ENCODE measurements at regions not wholly inside any gene's neighbourhood (a gene's known extent, or its start where the extent isn't known, plus 50 kb on each side); places are given as distances from the start of the nearest gene placed in this dataset.
"Not testable (repeated sequence)": the region's sequence is repeated elsewhere in the genome, so short reads cannot be mapped to it uniquely, and the experiment has no call there.

DNA sequence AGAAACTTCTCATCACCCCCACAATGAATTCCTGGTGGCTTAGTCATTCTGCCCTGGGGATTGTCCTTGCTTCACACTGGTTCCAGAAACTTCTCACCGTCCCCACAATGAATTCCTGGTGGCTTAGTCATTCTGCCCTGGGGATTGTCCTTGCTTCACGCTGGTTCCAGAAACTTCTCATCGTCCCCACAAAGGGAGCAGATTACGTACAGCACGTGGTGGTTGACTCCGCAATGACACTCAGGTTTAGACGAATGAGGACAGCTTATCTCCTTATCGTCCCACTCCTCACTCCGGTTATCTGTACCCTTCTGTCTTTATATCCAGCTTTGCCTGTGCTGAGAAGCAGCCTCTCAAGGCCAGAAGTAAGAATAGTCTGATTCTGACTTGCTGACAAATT lies 273.4 kb downstream of the ASMT start:
- H3K36me3 ChIP-seq (ENCODE audit: control insufficient read depth, insufficient read depth, low read length); H3K4me1 ChIP-seq (ENCODE audit: control insufficient read depth, insufficient read depth, low read length, poor library complexity, severe bottlenecking); H3K4me3 ChIP-seq (ENCODE audit: extremely low read depth, insufficient read depth, low read length, poor library complexity, severe bottlenecking): not testable (repeated sequence)
- 93 to 95% methylated on average over 8 to 9 of the region's 9 CpGs for WGBS, 2 experiments (ENCODE audit: insufficient coverage in 2 of 2)
- H3K9me3 ChIP-seq (ENCODE audit: control insufficient read depth, low read length) = peaks cover 49% of the 10 kb centered on the region
- peak overlapping the region; percentile 96 for H3K27ac ChIP-seq (ENCODE audit: low read depth, low read length, severe bottlenecking)

DNA sequence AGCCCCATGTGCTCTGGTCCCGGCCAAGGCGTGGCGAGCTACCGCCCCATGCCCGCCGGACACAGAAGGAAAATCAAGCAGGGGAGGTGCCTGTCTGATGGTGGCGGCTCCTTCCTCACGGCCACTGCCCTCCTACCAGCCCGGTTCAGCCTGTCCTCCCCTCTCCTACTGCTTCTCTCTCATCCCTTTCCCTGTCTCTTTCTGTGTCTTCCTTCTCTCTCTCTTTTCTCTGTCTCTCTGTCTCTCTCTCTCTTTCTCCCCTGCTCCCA lies 279.1 kb downstream of the ASMT start:
- Histone ChIP-seq H3K4me1 (ENCODE audit: control insufficient read depth, insufficient read depth, low read length, poor library complexity, severe bottlenecking) (no peaks in the 10 kb centered on the region), H3K27ac (ENCODE audit: low read depth, low read length, severe bottlenecking) (no peak overlapping the region), H3K4me3 (ENCODE audit: extremely low read depth, insufficient read depth, low read length, poor library complexity, severe bottlenecking) (no peak overlapping the region), H3K36me3 (ENCODE audit: control insufficient read depth, insufficient read depth, low read length) (no peaks in the 10 kb centered on the region), H3K9me3 (ENCODE audit: control insufficient read depth, low read length) (peaks cover 19% of the 10 kb centered on the region)
- WGBS, 2 experiments (ENCODE audit: insufficient coverage in 2 of 2) = 96 to 98% methylated on average over 9 of the region's 9 CpGs

DNA sequence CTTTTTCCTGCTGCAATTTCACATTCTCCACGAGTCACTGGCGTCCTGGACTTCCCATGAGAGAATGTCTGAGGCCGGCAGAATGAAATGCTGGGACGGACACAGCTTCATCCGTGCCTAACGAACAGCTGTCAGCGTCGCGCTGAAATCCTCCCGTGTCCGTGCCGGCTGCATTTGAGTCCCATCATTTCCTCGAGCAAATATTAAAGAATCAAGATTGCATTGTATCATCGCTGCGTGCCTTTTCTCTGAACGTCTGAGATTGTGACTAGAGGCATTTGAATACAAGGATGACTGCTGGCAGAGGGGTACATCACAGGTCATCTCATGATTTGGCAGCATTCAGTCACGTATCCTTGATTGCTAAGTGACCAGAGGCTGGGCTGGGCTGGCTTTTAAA lies 279.9 kb downstream of the ASMT start:
- Histone ChIP-seq H3K4me3 (ENCODE audit: extremely low read depth, insufficient read depth, low read length, poor library complexity, severe bottlenecking) (no peak overlapping the region), H3K4me1 (ENCODE audit: control insufficient read depth, insufficient read depth, low read length, poor library complexity, severe bottlenecking) (no peaks in the 10 kb centered on the region), H3K36me3 (ENCODE audit: control insufficient read depth, insufficient read depth, low read length) (no peaks in the 10 kb centered on the region), H3K27ac (ENCODE audit: low read depth, low read length, severe bottlenecking) (no peak overlapping the region), H3K9me3 (ENCODE audit: control insufficient read depth, low read length) (peaks cover 13% of the 10 kb centered on the region)
- WGBS, 2 experiments (ENCODE audit: insufficient coverage in 2 of 2) = 84 to 86% methylated on average over 17 of the region's 17 CpGs

DNA sequence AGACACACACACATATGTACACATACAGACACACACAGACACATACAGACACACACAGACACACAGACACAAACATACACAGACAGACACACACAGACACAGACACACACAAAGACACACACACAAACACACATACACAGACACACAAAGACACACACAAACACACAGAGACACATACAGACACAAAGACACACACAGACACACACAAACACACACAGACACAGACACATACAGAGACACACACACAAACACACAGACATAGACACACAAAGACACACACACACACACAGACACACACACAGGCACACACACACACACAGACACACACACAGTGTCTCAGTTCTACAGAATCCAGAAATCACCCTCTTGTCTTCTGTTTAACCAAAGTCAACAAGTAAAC lies 280.7 kb downstream of the ASMT start:
- H3K9me3 ChIP-seq (ENCODE audit: control insufficient read depth, low read length) = peaks cover 5% of the 10 kb centered on the region
- no peak overlapping the region for H3K4me3 ChIP-seq (ENCODE audit: extremely low read depth, insufficient read depth, low read length, poor library complexity, severe bottlenecking)
- no peaks in the 10 kb centered on the region for H3K36me3 ChIP-seq (ENCODE audit: control insufficient read depth, insufficient read depth, low read length)
- no peak overlapping the region for H3K27ac ChIP-seq (ENCODE audit: low read depth, low read length, severe bottlenecking)
- peaks cover 3% of the 10 kb centered on the region for H3K4me1 ChIP-seq (ENCODE audit: control insufficient read depth, insufficient read depth, low read length, poor library complexity, severe bottlenecking)

DNA sequence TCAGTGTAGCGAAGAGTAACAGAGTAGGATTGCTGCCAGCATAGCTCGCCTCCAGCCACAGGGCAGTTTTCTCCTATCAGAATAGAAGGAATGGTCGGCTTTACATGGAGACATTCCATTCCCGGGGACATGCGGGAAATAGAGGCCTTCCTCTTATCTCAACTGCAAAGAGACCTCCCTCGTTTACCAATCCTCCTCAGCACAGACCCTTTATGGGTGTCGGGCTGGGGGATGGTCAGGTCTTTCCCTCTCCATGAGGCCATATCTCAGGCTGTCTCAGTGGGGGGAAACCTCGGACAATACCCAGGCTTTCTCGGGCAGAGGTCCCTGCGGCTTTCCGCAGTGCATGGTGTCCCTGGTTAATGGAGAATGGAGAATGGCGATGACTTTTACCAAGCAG lies 285.0 kb downstream of the ASMT start:
- 54 to 65% methylated on average over 7 of the region's 12 CpGs for WGBS, 2 experiments (ENCODE audit: insufficient coverage in 2 of 2)

DNA sequence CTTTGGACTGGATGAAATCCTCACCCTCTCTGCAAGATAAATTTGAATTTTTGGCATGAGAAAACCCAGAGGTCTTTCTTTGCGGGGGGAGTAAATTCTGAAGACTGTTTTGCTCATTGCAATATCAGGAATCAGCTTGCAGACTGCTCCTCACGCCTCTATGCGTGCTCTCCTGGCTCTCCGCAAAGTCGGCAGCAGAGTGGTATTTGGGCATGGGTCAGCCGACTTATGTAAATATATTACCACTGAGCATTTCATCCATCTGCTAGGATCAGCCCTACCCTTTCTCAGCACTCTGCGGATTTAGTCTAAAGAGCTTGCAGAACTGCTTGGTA lies 288.0 kb downstream of the ASMT start:
- Histone ChIP-seq H3K27ac (ENCODE audit: low read depth, low read length, severe bottlenecking) (no peak overlapping the region), H3K4me3 (ENCODE audit: extremely low read depth, insufficient read depth, low read length, poor library complexity, severe bottlenecking) (no peak overlapping the region)

More for the DNA sequence above, 285.0 kb downstream of the ASMT start:
- Histone ChIP-seq H3K27ac (ENCODE audit: low read depth, low read length, severe bottlenecking) (peak overlapping the region; percentile 23), H3K36me3 (ENCODE audit: control insufficient read depth, insufficient read depth, low read length) (no peaks in the 10 kb centered on the region), H3K9me3 (ENCODE audit: control insufficient read depth, low read length) (no peaks in the 10 kb centered on the region), H3K4me3 (ENCODE audit: extremely low read depth, insufficient read depth, low read length, poor library complexity, severe bottlenecking) (no peak overlapping the region), H3K4me1 (ENCODE audit: control insufficient read depth, insufficient read depth, low read length, poor library complexity, severe bottlenecking) (peaks cover 3% of the 10 kb centered on the region)

DNA sequence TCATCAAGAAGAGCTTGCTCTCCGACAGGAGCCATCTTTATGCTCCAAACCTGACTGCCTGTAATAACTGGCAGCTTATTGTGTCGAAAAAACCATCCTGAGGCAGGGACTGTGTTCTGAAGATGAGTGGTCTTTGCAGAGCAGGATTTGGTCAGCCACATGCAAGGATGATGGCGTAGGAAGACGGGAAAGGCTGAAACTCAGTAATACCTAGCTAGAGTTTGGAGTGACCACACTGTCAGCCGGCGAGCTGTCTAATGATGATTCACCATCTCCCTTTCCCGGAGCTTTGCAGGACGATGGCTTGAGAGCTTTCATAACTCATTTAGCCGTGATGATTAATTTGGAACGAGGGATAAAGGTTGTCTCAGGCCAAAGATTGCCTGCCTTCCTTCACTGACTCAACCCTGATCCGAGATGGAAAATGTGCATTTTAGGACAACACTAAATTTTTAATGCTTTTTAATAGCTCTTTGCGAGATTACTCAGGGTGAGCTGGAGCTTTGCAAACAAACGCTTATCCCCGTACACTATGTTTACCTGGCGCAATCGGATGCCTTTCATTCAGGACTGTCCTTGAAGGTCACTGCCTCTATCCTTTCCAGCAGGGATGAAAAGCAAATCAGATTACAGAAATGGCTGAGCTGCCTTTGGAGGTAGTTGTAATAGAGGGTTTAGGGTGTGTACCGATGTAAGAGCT lies 288.5 kb downstream of the ASMT start:
- H3K27ac ChIP-seq (ENCODE audit: low read depth, low read length, severe bottlenecking) = no peak overlapping the region
- WGBS, 2 experiments (ENCODE audit: insufficient coverage in 2 of 2) = 92 to 96% methylated on average over 15 to 16 of the region's 17 CpGs
- H3K4me3 ChIP-seq (ENCODE audit: extremely low read depth, insufficient read depth, low read length, poor library complexity, severe bottlenecking) = no peak overlapping the region
- peaks cover 3% of the 10 kb centered on the region for H3K4me1 ChIP-seq (ENCODE audit: control insufficient read depth, insufficient read depth, low read length, poor library complexity, severe bottlenecking)
- H3K36me3 ChIP-seq (ENCODE audit: control insufficient read depth, insufficient read depth, low read length) = no peaks in the 10 kb centered on the region
- H3K9me3 ChIP-seq (ENCODE audit: control insufficient read depth, low read length) = no peaks in the 10 kb centered on the region

More for the DNA sequence above, 288.0 kb downstream of the ASMT start:
- Histone ChIP-seq H3K36me3 (ENCODE audit: control insufficient read depth, insufficient read depth, low read length) (no peaks in the 10 kb centered on the region), H3K4me1 (ENCODE audit: control insufficient read depth, insufficient read depth, low read length, poor library complexity, severe bottlenecking) (peaks cover 3% of the 10 kb centered on the region), H3K9me3 (ENCODE audit: control insufficient read depth, low read length) (no peaks in the 10 kb centered on the region)
- WGBS, 2 experiments (ENCODE audit: insufficient coverage in 2 of 2) = 78 to 86% methylated on average over 7 of the region's 7 CpGs

DNA sequence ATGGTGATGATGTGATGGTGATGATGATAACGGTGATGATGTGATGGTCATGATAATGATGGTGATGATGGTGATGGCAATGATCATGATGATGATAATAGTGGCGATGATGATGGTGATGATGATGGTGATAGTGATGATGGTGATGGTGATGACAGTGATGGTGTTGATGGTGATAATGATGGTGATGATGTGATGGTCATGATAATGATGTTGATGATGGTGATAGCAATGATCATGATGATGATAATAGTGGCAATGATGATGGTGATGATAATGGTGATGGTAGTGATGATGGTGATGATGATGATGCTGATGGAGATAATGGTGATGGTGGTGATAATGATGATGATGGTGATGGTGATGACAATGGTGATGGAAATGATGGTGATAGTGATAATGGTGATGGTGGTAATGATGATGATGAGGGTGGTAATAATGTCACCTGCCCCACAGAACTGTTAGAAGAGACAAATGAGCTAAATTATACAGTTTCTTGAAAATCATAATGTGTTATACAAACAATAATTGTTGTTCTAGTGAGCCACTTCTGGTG lies 289.9 kb downstream of the ASMT start:
- peaks cover 3% of the 10 kb centered on the region for H3K4me1 ChIP-seq (ENCODE audit: control insufficient read depth, insufficient read depth, low read length, poor library complexity, severe bottlenecking)
- no peak overlapping the region for H3K27ac ChIP-seq (ENCODE audit: low read depth, low read length, severe bottlenecking)
- H3K36me3 ChIP-seq (ENCODE audit: control insufficient read depth, insufficient read depth, low read length) = no peaks in the 10 kb centered on the region
- no peaks in the 10 kb centered on the region for H3K9me3 ChIP-seq (ENCODE audit: control insufficient read depth, low read length)
- H3K4me3 ChIP-seq (ENCODE audit: extremely low read depth, insufficient read depth, low read length, poor library complexity, severe bottlenecking) = no peak overlapping the region
- 83 to 94% methylated on average over 2 of the region's 2 CpGs for WGBS, 2 experiments (ENCODE audit: insufficient coverage in 2 of 2)

DNA sequence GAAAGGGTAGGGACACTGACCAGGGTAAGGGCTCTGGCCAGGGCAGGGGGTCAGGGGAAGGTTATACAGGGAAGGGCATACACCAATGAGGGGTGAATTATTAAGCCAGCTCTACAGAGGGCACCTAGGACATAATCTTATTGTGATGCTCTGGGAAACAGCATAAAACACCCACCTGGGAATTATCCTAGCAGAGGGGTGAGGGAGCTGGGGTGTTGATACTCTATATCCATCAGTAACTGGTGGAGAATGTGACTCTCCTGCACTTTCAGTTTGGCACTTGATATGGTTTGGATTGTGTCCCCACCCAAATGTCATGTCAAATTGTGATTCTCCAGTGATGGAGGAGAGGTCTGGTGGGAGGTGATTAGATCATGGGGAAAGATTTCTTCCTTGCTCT lies 291.2 kb downstream of the ASMT start:
- Histone ChIP-seq H3K27ac (ENCODE audit: low read depth, low read length, severe bottlenecking) (no peak overlapping the region), H3K4me3 (ENCODE audit: extremely low read depth, insufficient read depth, low read length, poor library complexity, severe bottlenecking) (no peak overlapping the region), H3K36me3 (ENCODE audit: control insufficient read depth, insufficient read depth, low read length) (no peaks in the 10 kb centered on the region)

DNA sequence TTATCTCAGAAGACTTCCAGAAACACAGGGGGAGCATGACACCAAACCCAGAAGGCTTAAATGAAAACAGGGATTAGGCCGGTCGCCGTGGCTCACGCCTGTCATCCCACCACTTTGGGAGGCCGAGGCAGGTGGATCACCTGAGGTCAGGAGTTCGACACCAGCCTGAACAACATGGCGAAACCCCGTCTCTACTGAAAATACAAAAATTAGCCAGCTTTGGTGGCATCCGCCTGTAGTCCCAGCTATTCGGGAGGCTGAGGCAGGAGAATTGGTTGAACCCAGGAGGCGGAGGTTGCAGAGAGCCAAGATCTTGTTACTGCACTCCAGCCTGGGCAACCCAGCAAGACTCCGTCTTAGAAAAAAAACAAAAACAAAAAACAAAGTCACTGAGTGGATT lies 294.1 kb downstream of the ASMT start:
- not testable (repeated sequence) for H3K4me1 ChIP-seq (ENCODE audit: control insufficient read depth, insufficient read depth, low read length, poor library complexity, severe bottlenecking); H3K27ac ChIP-seq (ENCODE audit: low read depth, low read length, severe bottlenecking); H3K4me3 ChIP-seq (ENCODE audit: extremely low read depth, insufficient read depth, low read length, poor library complexity, severe bottlenecking); H3K36me3 ChIP-seq (ENCODE audit: control insufficient read depth, insufficient read depth, low read length); H3K9me3 ChIP-seq (ENCODE audit: control insufficient read depth, low read length)
- WGBS, 2 experiments (ENCODE audit: insufficient coverage in 2 of 2) = 95 to 98% methylated on average over 11 of the region's 12 CpGs

More for the DNA sequence above, 291.2 kb downstream of the ASMT start:
- no peaks in the 10 kb centered on the region for H3K9me3 ChIP-seq (ENCODE audit: control insufficient read depth, low read length)
- H3K4me1 ChIP-seq (ENCODE audit: control insufficient read depth, insufficient read depth, low read length, poor library complexity, severe bottlenecking) = no peaks in the 10 kb centered on the region

DNA sequence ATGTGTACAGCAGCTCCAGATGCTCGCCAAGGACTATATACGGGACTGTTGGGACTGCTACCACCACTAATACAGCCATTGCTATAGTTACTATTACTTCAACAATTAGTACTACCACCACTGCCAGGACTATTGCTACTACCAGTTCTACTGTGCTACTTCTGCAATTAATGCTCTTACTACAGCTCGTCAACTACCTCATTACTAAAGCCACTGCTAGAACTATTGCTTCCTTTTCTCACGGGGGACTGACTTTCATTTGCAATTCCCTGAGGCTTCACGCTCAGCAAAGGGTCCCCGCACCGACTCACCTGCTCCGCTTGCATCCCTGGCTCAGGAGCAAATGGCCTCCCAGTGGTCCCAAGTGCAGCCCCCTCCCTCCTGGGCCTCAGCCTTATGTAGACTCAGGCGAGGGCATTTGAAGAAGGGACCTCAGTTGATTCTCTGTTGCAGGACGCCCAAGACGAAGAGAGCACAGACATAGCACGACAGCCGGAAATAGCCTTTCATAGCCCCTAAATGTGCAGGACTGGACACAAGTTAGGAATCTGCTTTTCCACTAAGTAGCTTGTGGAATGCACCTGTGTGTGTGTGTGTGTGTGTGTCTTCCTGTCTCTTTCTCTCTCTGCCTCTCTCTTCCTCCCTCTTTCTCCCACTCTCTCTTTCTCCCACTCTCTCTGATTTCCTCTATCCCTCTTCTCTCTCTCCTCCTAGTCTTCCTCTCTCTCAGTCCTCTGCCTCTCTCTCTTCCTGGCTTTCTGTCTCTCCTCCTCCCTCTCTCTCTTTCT lies 294.8 kb downstream of the ASMT start:
- no peak overlapping the region for H3K27ac ChIP-seq (ENCODE audit: low read depth, low read length, severe bottlenecking)
- no peak overlapping the region for H3K4me3 ChIP-seq (ENCODE audit: extremely low read depth, insufficient read depth, low read length, poor library complexity, severe bottlenecking)
- H3K36me3 ChIP-seq (ENCODE audit: control insufficient read depth, insufficient read depth, low read length) = no peaks in the 10 kb centered on the region
- H3K9me3 ChIP-seq (ENCODE audit: control insufficient read depth, low read length) = no peaks in the 10 kb centered on the region
- WGBS, 2 experiments (ENCODE audit: insufficient coverage in 2 of 2) = 75 to 86% methylated on average over 10 of the region's 13 CpGs
- H3K4me1 ChIP-seq (ENCODE audit: control insufficient read depth, insufficient read depth, low read length, poor library complexity, severe bottlenecking) = no peaks in the 10 kb centered on the region
